HFF-Myc (cell line): ENCODE measurements at regions not wholly inside any gene's neighbourhood (a gene's known extent, or its start where the extent isn't known, plus 50 kb on each side); places are given as distances from the start of the nearest gene placed in this dataset.

Experiments
- DNase-seq: peaks from one replicate; pipeline ENCODE4 v3.0.0-alpha.2; 2011; ENCODE audit warnings: low read depth; ENCODE audit errors: extremely low read depth
- H3K4me3 ChIP-seq: replicated peaks from 2 replicates; pipeline ENCODE4 v1.5.1; 2011; ENCODE audit warnings: low read depth, mild to moderate bottlenecking, control low read depth, low read length
- TF ChIP-seq, protein P1 (sequence below): IDR thresholded peaks from 2 replicates; pipeline ENCODE4 v1.5.1; 2012; ENCODE audit warnings: mild to moderate bottlenecking, low read depth, low read length, control low read depth; ENCODE audit errors: missing control alignments

DNA sequence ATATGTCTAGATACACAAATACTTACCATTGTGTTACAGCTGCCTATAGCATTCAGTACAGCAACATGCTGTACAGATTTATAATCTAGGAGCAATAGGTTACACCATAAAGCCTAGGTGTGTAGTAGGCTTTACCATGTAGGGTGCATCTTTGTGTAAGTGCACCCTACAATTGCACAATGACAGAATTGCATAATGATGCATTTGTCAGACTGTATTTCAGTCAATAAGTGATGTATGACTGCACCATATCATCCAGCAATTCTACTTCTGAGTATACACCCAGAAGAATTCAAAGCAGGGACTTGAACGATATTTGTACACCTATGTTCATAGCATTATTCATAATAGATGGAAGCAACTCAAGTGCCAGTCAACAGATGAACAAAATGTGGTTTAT lies 100.4 kb upstream of the SLC44A1 start:
- TF ChIP-seq, protein P1, sequence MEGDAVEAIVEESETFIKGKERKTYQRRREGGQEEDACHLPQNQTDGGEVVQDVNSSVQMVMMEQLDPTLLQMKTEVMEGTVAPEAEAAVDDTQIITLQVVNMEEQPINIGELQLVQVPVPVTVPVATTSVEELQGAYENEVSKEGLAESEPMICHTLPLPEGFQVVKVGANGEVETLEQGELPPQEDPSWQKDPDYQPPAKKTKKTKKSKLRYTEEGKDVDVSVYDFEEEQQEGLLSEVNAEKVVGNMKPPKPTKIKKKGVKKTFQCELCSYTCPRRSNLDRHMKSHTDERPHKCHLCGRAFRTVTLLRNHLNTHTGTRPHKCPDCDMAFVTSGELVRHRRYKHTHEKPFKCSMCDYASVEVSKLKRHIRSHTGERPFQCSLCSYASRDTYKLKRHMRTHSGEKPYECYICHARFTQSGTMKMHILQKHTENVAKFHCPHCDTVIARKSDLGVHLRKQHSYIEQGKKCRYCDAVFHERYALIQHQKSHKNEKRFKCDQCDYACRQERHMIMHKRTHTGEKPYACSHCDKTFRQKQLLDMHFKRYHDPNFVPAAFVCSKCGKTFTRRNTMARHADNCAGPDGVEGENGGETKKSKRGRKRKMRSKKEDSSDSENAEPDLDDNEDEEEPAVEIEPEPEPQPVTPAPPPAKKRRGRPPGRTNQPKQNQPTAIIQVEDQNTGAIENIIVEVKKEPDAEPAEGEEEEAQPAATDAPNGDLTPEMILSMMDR, result no peak
- H3K4me3 ChIP-seq, result no peak overlapping the region
- DNase-seq, result no peak

DNA sequence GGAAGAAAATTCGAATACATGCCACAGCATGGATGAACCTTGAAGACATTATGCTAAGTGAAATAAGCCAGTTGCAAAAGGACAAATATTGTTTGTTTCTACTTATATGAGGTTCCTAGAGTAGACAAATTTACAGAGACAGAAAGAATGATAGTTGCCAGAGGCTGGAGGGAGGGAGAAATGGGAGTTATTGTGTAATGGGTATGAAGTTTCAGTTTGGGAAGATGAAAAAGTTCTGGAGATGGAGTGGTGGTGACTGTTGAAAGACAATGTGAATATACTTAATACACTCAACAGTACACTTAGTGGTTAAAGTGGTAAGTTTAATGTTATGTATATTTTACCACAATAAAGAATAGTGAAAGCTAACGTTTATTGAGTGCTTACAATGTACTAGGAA lies 99.6 kb upstream of the SLC44A1 start:
- no peak overlapping the region for H3K4me3 ChIP-seq
- no peak for DNase-seq
- TF ChIP-seq, protein P1, result no peak

GRCh38 chr9:105146677-105147076 lies 97.8 kb upstream of the SLC44A1 start:
- no peak overlapping the region for H3K4me3 ChIP-seq
- TF ChIP-seq, protein P1, result no peak
- DNase-seq, result no peak

DNA sequence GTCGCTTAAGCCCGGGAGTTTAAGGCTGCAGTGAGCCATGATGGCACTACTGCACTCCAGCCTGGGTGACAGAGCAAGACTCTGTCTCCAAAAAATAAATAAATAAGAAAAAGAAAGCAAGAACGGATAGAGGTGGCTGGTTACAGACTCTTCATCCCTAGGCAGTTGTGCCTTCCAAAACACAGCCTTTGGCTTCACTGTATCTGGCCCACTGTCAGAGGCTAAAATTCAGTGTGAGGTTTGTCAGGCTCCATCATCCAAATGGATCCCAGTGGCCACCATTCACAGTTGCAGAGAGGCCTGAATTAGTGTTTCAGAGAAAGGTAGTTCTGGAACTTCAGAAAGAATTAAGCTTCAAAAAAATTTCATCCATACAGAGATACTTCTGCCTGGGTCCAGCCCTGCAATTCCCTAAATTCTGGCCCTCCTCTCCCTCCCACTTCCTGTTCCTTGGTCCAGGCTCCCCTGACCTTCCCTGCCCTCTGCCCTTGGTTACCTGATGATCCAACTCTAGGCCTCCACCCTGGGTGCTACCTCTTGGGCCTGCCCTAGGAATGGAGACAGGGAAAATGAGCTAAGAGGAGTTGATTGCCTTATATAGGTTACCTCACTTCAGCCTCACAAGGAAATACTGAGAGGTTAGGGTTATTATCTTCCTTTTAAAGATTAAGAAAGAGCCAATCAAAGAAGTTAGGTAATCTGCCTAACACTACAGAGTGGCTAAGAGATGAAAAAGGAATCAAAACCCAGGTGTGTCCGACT lies 97.2 kb upstream of the SLC44A1 start:
- DNase-seq, result no peak
- TF ChIP-seq, protein P1, result no peak
- no peak overlapping the region for H3K4me3 ChIP-seq

- no peak for DNase-seq
- TF ChIP-seq, protein P1, result no peak
- no peak overlapping the region for H3K4me3 ChIP-seq
These were observed 96.0 kb upstream of the SLC44A1 start for GRCh38 chr9:105148328-105149006.

- no peak overlapping the region for H3K4me3 ChIP-seq
- TF ChIP-seq, protein P1, result no peak
- no peak for DNase-seq
These were observed 93.3 kb upstream of the SLC44A1 start for GRCh38 chr9:105150991-105151685.
